GM18499 (cell line): ENCODE measurements at regions not wholly inside any gene's neighbourhood (a gene's known extent, or its start where the extent isn't known, plus 50 kb on each side); places are given as distances from the start of the nearest gene placed in this dataset.
"Not testable (repeated sequence)": the region's sequence is repeated elsewhere in the genome, so short reads cannot be mapped to it uniquely, and the experiment has no call there.

Experiments used
- ATAC-seq: cut with Tn5 transposase; IDR thresholded peaks from one replicate; pipeline ENCODE4 v1.9.1; 2021; ENCODE audit warnings: moderate number of reproducible peaks; ENCODE audit not compliant: insufficient read depth, unreplicated experiment

GRCh38 chr4:156346959-156347385 is 393.3 kb upstream of the CTSO start:
- ATAC-seq = no peak

GRCh38 chr4:156344397-156344796 is 390.7 kb upstream of the CTSO start:
- ATAC-seq = no peak

GRCh38 chr4:156336511-156336910 is 382.8 kb upstream of the CTSO start:
- ATAC-seq = no peak

GRCh38 chr4:156335721-156336120 is 382.1 kb upstream of the CTSO start:
- ATAC-seq = no peak

- ATAC-seq = no peak
These were observed 376.9 kb upstream of the CTSO start for GRCh38 chr4:156330436-156331031.

- no peak for ATAC-seq
These were observed 376.1 kb upstream of the CTSO start for GRCh38 chr4:156329779-156330178.

GRCh38 chr4:156328882-156329281 is 375.2 kb upstream of the CTSO start:
- no peak for ATAC-seq

- no peak for ATAC-seq
These were observed 372.6 kb upstream of the CTSO start for GRCh38 chr4:156326246-156326645.

GRCh38 chr4:156322592-156322991 is 368.9 kb upstream of the CTSO start:
- no peak for ATAC-seq

- no peak for ATAC-seq
These were observed 367.5 kb upstream of the CTSO start for GRCh38 chr4:156321203-156321602.

GRCh38 chr4:156313497-156313896 is 359.8 kb upstream of the CTSO start:
- ATAC-seq = no peak

GRCh38 chr4:156312261-156312847 is 358.7 kb upstream of the CTSO start:
- no peak for ATAC-seq

GRCh38 chr4:156309031-156309430 is 355.4 kb upstream of the CTSO start:
- ATAC-seq = no peak

GRCh38 chr4:156303708-156304107 is 350.0 kb upstream of the CTSO start:
- ATAC-seq = no peak

GRCh38 chr4:156298230-156298629 is 344.6 kb upstream of the CTSO start:
- ATAC-seq = no peak

- ATAC-seq = no peak
These were observed 342.1 kb upstream of the CTSO start for GRCh38 chr4:156295676-156296195.

GRCh38 chr4:156294577-156294976 is 340.9 kb upstream of the CTSO start:
- no peak for ATAC-seq

- ATAC-seq = no peak
These were observed 340.1 kb upstream of the CTSO start for GRCh38 chr4:156293657-156294297.

GRCh38 chr4:156291317-156291716 is 337.7 kb upstream of the CTSO start:
- ATAC-seq = no peak

- ATAC-seq = no peak
These were observed 337.1 kb upstream of the CTSO start for GRCh38 chr4:156290811-156291210.

GRCh38 chr4:156290026-156290425 is 336.4 kb upstream of the CTSO start:
- not testable (repeated sequence) for ATAC-seq

GRCh38 chr4:156280686-156281085 is 327.0 kb upstream of the CTSO start:
- ATAC-seq = no peak
